Heart right ventricle (tissue), 16 donors: ENCODE measurements at regions not wholly inside any gene's neighbourhood (a gene's known extent, or its start where the extent isn't known, plus 50 kb on each side); places are given as distances from the start of the nearest gene placed in this dataset.

Experiments used
- ATAC-seq, 8 donors: fragments of 200-7000 bp; cut with Tn5 transposase; one replicate each; pipeline ENCODE4 v1.9.1; 2020; ENCODE audit warnings: mild to moderate bottlenecking in 8 of 8, moderate library complexity in 8 of 8, moderate number of reproducible peaks in 1 of 8
- DNase-seq, 2 donors: peaks; one replicate each; pipeline ENCODE4 v3.0.0-alpha.2; 2020
- H3K27ac ChIP-seq, 10 donors: fragments of 200-600 bp; sonication (generic) in 2 of 10; one replicate each; pipeline versions ENCODE4 v1.5.0 to v1.8.0; 2020 to 2022; ENCODE audit warnings: mild to moderate bottlenecking in 3 of 10
- H3K27me3 ChIP-seq, 7 donors: fragments of 200-600 bp; one replicate each; pipeline ENCODE4 v1.8.0; 2021 to 2022; ENCODE audit warnings: mild to moderate bottlenecking in 2 of 7
- H3K36me3 ChIP-seq, 9 donors: fragments of 200-600 bp; sonication (generic) in 1 of 9; one replicate each; pipeline versions ENCODE4 v1.5.0 to v1.8.0; 2020 to 2022; ENCODE audit warnings: mild to moderate bottlenecking in 2 of 9
- H3K4me1 ChIP-seq, 9 donors: fragments of 200-600 bp; sonication (generic) in 1 of 9; one replicate each; pipeline versions ENCODE4 v1.5.0 to v1.8.0; 2020 to 2022; ENCODE audit warnings: mild to moderate bottlenecking in 4 of 9
- H3K4me3 ChIP-seq, 10 donors: fragments of 200-600 bp; sonication (generic) in 2 of 10; one replicate each; pipeline versions ENCODE4 v1.5.0 to v1.8.0; 2020 to 2022; ENCODE audit warnings: mild to moderate bottlenecking in 7 of 10, moderate library complexity in 2 of 10
- H3K9me3 ChIP-seq, 11 donors: fragments of 200-600 bp in 10 of 11; sonication (generic) in 2 of 11; one replicate each; pipeline versions ENCODE4 v1.5.0 to v1.8.0; 2013 to 2022; ENCODE audit warnings: mild to moderate bottlenecking in 2 of 11, control low read depth in 1 of 11, moderate library complexity in 1 of 11
- WGBS, 2 donors: extraction: QIAGEN DNeasy Blood & Tissue Kit; methylation state at CpG; one replicate each; pipeline ENCODE4 v1.1.7; 2013; ENCODE audit warnings: inconsistent platforms in 1 of 2; 5-methylcytosine and 5-hydroxymethylcytosine counted together
- intact Hi-C, 10 donors: fragments of 100-400 bp; cut with DNase I; formaldehyde crosslinking; loops; one replicate each; pipeline versions ENCODE4 v1.11.1 to v1.14.2; 2022
- TF ChIP-seq, protein P1 (sequence below), 9 donors: fragments of 200-600 bp; sonication (generic) in 2 of 9; IDR thresholded peaks; one replicate each; pipeline versions ENCODE4 v1.5.0 to v1.8.0; 2021 to 2022; ENCODE audit warnings: antibody characterized with exemption in 9 of 9, mild to moderate bottlenecking in 5 of 9, moderate library complexity in 1 of 9
- donor health status: Arrhythmogenic right ventricular cardiomyopathy.
- donor health status: ischemic (EF 13 %, LVEDD 7.1; RV severe dilation, severe dysfunction).
- donor health status: healthy with polysubstance abuse.
- donor health status: DM: no; HTN: yes; CAD: no.
- donor health status: DM: no; HTN: no; CAD: no.
- donor health status: ischemic (EF 25% LVEDD 6.9; RV normal size, moderate dysfunction).
- donor health status: ischemic (EF 25% LVEDD 5.7; RV mildly dilated, moderate dysfunction).
- donor health status: healthy.
- donor health status: DM: yes; HTN: yes; CAD: no.
- donor health status: Ischemic cardiomyopathy.
- donor health status: ischemic (EF 35%, LVEDD 5.7; RV mildly dilated, moderate dysfunction).
- donor health status: nonischemic (EF 11% LVEDD 7.7; RV severe dilation, severe dysfunction).
- donor health status: DM: yes; HTN: yes; CAD: no.
- donor health status: PGD.
- donor health status: ischemic (EF 29% LVEDD 5.4; RV normal size, mild dysfunction).
- donor health status: nonischemic (EF 23%, LVEDD 6.1; RV moderate dilation, normal function).

- H3K36me3 ChIP-seq: no peaks in the 10 kb centered on the region
- DNase-seq (no peak), ATAC-seq (no peak)
- intact Hi-C loops: no loop called here
- H3K27me3 ChIP-seq: peaks cover 0 to 40% (median 24%) of the 10 kb centered on the region in 7 donors
- TF ChIP-seq, protein P1, sequence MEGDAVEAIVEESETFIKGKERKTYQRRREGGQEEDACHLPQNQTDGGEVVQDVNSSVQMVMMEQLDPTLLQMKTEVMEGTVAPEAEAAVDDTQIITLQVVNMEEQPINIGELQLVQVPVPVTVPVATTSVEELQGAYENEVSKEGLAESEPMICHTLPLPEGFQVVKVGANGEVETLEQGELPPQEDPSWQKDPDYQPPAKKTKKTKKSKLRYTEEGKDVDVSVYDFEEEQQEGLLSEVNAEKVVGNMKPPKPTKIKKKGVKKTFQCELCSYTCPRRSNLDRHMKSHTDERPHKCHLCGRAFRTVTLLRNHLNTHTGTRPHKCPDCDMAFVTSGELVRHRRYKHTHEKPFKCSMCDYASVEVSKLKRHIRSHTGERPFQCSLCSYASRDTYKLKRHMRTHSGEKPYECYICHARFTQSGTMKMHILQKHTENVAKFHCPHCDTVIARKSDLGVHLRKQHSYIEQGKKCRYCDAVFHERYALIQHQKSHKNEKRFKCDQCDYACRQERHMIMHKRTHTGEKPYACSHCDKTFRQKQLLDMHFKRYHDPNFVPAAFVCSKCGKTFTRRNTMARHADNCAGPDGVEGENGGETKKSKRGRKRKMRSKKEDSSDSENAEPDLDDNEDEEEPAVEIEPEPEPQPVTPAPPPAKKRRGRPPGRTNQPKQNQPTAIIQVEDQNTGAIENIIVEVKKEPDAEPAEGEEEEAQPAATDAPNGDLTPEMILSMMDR (IDR thresholded peaks at IDR 0.05): no peak
- WGBS, 2 donors: 51 to 56% methylated on average over 2 of the region's 2 CpGs
- no peak overlapping the region for H3K4me3 ChIP-seq
- H3K9me3 ChIP-seq: peaks cover 0 to 4% (median 0%) of the 10 kb centered on the region in 11 donors
- no peaks in the 10 kb centered on the region for H3K4me1 ChIP-seq
- H3K27ac ChIP-seq: no peak overlapping the region
These were observed 293.9 kb downstream of the BRINP2 start for GRCh38 chr1:177464686-177465085.

DNA sequence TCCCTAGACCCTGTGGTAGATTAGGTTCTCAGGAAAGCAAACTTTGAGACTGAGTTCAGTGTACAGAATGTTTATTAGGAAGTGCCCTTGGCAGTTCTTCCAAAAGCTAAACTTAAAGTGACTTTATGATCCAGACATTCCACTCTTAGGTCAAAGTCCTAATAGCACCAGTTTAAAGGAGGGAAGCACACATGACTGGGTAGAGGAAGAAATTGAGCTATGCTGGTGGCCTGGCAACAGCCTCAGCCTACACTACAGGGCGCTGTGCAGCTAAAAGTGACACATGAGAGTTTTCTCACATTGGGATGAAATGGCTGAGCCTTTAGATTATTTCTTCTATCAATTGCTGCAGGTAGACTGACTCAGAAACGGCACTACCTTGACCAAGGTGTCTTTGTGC, 280.4 kb downstream of the BRINP2 start:
- Histone ChIP-seq H3K27me3 (peaks cover 0 to 4% (median 0%) of the 10 kb centered on the region in 7 donors), H3K36me3 (no peaks in the 10 kb centered on the region), H3K9me3 (peaks cover 0 to 8% (median 0%) of the 10 kb centered on the region in 11 donors), H3K27ac (no peak overlapping the region), H3K4me1 (peaks cover 0 to 4% (median 0%) of the 10 kb centered on the region in 9 donors), H3K4me3 (no peak overlapping the region)
- intact Hi-C loops: no loop called here
- ATAC-seq: no peak
- DNase-seq: no peak
- 75 to 90% methylated on average over 2 of the region's 2 CpGs for WGBS, 2 donors
- TF ChIP-seq, protein P1 (IDR thresholded peaks at IDR 0.05): no peak

DNA sequence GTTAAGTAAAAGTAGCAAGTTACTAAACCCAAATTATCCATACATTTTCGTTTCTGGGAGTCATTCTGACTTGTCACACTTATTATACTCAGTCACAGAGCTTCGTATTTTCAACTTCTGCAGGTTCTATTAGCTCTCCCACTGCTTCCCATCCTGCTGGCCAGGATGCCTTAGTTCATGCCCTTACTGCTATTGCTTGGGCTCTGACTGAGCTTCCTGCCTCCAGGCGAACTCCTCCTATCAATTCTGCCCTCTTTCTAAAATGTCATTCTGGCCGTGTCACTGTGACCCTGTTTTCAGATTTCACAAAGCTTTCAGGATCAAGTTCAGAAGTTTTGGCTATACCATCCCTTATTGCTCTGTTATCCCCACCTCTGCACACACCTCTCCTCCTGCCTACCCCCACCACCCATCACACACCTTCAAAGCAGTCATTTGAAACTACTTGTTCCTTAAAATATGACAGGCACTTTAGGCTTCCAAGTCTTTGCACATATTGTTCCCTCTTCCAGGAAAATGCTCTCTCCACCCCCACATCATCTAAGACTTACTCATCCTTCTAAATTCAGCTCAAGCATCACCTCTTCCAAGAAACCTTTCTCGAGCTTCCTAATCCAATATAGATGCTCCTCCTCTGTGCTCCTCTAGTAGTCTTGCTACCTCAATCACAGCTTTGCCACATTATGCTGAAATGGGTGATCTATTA, 278.0 kb downstream of the BRINP2 start:
- TF ChIP-seq, protein P1 (IDR thresholded peaks at IDR 0.05): no peak
- DNase-seq: no peak
- Histone ChIP-seq H3K27ac (no peak overlapping the region), H3K36me3 (no peaks in the 10 kb centered on the region), H3K9me3 (peaks cover 0 to 4% (median 0%) of the 10 kb centered on the region in 11 donors), H3K4me3 (no peak overlapping the region), H3K4me1 (peaks cover 0 to 4% (median 0%) of the 10 kb centered on the region in 9 donors), H3K27me3 (peaks cover 0 to 21% (median 6%) of the 10 kb centered on the region in 7 donors)
- ATAC-seq: peak in 1 of 8 donors; percentile 44
- whole genome bisulfite sequencing, 2 donors: 55 to 63% methylated on average over 5 of the region's 5 CpGs
- intact Hi-C loops: no loop called here

DNA sequence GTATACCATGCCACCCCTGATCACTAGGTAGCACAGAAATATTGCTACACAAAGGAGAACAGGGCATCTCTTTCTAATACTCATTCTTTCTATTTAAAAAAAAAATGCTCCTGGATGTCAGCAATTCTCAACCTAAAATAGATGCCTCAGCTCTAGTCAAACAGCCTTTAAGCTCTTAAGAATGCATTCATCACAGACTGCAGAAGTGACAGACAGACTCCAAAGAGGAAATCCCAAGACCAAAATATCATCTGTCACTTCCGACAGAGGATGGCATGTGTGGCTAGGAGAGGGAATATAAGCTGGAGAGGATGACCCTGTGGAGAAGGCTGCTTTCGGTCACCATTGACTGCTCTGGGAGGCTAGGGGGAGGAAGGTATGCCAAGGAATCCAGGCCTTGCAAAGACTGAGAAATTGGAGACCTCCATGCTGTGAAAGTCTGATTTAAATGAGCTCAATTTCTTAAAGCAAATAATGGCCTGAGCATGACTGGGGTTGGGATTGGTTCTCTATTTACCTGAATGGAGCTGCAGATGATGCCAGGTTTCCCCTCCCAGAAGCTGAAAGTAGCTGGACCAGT, 277.4 kb downstream of the BRINP2 start:
- H3K27me3 ChIP-seq: peaks cover 0 to 27% (median 13%) of the 10 kb centered on the region in 7 donors
- DNase-seq (no peak), ATAC-seq (no peak)
- intact Hi-C loops: no loop called here
- no peaks in the 10 kb centered on the region for H3K36me3 ChIP-seq
- no peak overlapping the region for H3K4me3 ChIP-seq
- WGBS, 2 donors: 76 to 78% methylated on average over 2 of the region's 2 CpGs
- peaks cover 0 to 2% (median 0%) of the 10 kb centered on the region in 11 donors for H3K9me3 ChIP-seq
- peaks cover 0 to 4% (median 0%) of the 10 kb centered on the region in 9 donors for H3K4me1 ChIP-seq
- TF ChIP-seq, protein P1 (IDR thresholded peaks at IDR 0.05): no peak
- H3K27ac ChIP-seq: no peak overlapping the region
